Lung (tissue), 11 donors: ENCODE measurements at regions not wholly inside any gene's neighbourhood (a gene's known extent, or its start where the extent isn't known, plus 50 kb on each side); places are given as distances from the start of the nearest gene placed in this dataset.

Experiments
- ATAC-seq: fragments of 200-7000 bp; cut with Tn5 transposase; one replicate; pipeline ENCODE4 v1.9.1; 2020; ENCODE audit warnings: moderate number of reproducible peaks; ENCODE audit not compliant: insufficient read depth, low FRiP score
- DNase-seq, 3 donors: peaks; one replicate each; pipeline ENCODE4 v3.0.0-alpha.2; 2013 to 2017
- H3K27ac ChIP-seq, 2 donors: one replicate each; pipeline ENCODE4 v1.5.1; 2013; ENCODE audit warnings: mild to moderate bottlenecking in 2 of 2, moderate library complexity in 2 of 2, control low read depth in 1 of 2, inconsistent platforms in 1 of 2, low read depth in 1 of 2, low read length in 1 of 2
- H3K27me3 ChIP-seq, 3 donors: one replicate each; pipeline ENCODE4 v1.5.1; 2013; ENCODE audit warnings: low read length in 2 of 3; ENCODE audit not compliant: control insufficient read depth in 3 of 3, insufficient read depth in 3 of 3
- H3K36me3 ChIP-seq, 4 donors: one replicate each; pipeline ENCODE4 v1.5.1; 2013; ENCODE audit warnings: low read length in 4 of 4, mild to moderate bottlenecking in 1 of 4, moderate library complexity in 1 of 4; ENCODE audit not compliant: control insufficient read depth in 4 of 4, insufficient read depth in 4 of 4
- H3K4me1 ChIP-seq, 5 donors: one replicate each; pipeline ENCODE4 v1.5.1; 2013; ENCODE audit warnings: low read length in 5 of 5, mild to moderate bottlenecking in 2 of 5, moderate library complexity in 1 of 5; ENCODE audit not compliant: control insufficient read depth in 5 of 5, insufficient read depth in 5 of 5
- H3K4me3 ChIP-seq: one replicate; pipeline ENCODE4 v1.5.1; 2013; ENCODE audit warnings: mild to moderate bottlenecking, control low read depth, moderate library complexity
- H3K9ac ChIP-seq, 2 donors: one replicate each; pipeline ENCODE4 v1.5.1; 2013; ENCODE audit warnings: low read length in 2 of 2, control low read depth in 1 of 2; ENCODE audit not compliant: insufficient read depth in 1 of 2
- H3K9me3 ChIP-seq, 4 donors: one replicate each; pipeline ENCODE4 v1.5.1; 2013; ENCODE audit warnings: low read length in 3 of 4, mild to moderate bottlenecking in 1 of 4, moderate library complexity in 1 of 4; ENCODE audit not compliant: control insufficient read depth in 4 of 4, insufficient read depth in 3 of 4
- WGBS, 2 donors: extraction: QIAGEN DNeasy Blood & Tissue Kit; methylation state at CpG; one replicate each; pipeline ENCODE4 v1.1.7; 2013; 5-methylcytosine and 5-hydroxymethylcytosine counted together
- TF ChIP-seq, protein P1 (sequence below): IDR thresholded peaks from 2 replicates; pipeline ENCODE4 v1.5.1; 2012; ENCODE audit warnings: mild to moderate bottlenecking; ENCODE audit errors: control extremely low read depth, extremely low read depth
- donor health status: control.
- donor health status: control.
- donor health status: Bipolar disorder and iron deficiency.
- donor health status: healthy.
- donor health status: DM: yes; HTN: yes; CAD: no.

DNA sequence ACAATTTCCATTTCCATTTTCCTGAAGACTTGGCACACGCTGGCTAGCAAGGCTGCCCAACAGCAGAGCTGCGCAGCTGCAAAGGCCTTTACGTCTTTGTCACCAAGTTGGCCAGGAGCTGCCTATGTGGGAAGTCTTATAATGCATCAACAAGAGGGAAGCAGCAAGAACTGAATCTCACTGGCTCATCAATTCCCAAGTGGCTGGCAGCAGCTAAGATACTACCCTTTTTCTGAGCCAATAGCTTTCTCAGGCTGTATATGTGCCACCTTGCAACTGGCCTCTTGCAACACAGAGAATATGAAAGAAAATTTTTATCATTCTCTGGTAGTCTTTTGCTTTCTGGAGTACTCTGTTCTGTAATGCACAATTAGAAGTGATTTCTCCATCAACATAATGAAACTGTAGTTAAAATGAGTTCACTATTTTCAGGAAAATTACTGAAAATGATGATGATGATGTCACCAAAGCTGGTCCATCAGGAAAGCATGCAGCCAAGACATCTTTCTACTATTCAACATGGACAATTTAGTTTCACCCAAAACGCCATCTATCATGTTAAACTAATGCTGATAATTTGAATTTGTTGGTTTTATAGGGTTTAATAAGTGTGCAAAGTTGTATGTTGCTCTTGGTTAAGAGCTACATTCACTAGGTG, 97.3 kb upstream of the FOXA2 start:
- TF ChIP-seq, protein P1, sequence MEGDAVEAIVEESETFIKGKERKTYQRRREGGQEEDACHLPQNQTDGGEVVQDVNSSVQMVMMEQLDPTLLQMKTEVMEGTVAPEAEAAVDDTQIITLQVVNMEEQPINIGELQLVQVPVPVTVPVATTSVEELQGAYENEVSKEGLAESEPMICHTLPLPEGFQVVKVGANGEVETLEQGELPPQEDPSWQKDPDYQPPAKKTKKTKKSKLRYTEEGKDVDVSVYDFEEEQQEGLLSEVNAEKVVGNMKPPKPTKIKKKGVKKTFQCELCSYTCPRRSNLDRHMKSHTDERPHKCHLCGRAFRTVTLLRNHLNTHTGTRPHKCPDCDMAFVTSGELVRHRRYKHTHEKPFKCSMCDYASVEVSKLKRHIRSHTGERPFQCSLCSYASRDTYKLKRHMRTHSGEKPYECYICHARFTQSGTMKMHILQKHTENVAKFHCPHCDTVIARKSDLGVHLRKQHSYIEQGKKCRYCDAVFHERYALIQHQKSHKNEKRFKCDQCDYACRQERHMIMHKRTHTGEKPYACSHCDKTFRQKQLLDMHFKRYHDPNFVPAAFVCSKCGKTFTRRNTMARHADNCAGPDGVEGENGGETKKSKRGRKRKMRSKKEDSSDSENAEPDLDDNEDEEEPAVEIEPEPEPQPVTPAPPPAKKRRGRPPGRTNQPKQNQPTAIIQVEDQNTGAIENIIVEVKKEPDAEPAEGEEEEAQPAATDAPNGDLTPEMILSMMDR, result no peak
- 91 to 95% methylated on average over 4 of the region's 4 CpGs for WGBS, 2 donors
- ATAC-seq, result no peak
- peaks cover 0 to 6% (median 1%) of the 10 kb centered on the region in 4 donors for H3K9me3 ChIP-seq
- no peaks in the 10 kb centered on the region for H3K36me3 ChIP-seq
- DNase-seq, result no peak
- H3K4me3 ChIP-seq, result no peak overlapping the region
- no peak overlapping the region for H3K9ac ChIP-seq
- no peaks in the 10 kb centered on the region for H3K27me3 ChIP-seq
- no peak overlapping the region for H3K27ac ChIP-seq
- peaks cover 0 to 13% (median 0%) of the 10 kb centered on the region in 5 donors for H3K4me1 ChIP-seq

DNA sequence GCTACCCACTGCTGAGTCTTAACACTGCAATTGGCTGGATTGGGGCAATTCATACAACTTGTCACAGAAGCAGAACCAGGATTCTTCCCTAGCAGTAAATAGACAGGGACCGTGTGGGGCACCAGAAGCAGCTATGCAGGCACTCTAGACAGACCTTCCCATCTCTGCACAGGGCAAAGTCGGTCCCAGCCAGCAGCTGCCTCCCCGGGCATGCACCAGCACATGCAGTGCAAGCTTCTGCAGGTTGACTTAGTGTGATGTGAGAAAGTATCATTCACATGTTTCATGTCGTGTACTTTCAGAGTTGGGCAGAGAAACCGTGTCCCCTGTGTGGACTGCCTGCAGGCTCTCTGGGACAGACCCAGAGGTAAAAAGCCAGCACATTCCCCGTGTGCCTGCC, 98.0 kb upstream of the FOXA2 start:
- no peak overlapping the region for H3K9ac ChIP-seq
- H3K27ac ChIP-seq, result no peak overlapping the region
- peaks cover 0 to 6% (median 1%) of the 10 kb centered on the region in 4 donors for H3K9me3 ChIP-seq
- ATAC-seq (no peak), DNase-seq (no peak)
- H3K4me1 ChIP-seq, result peaks cover 0 to 13% (median 0%) of the 10 kb centered on the region in 5 donors
- no peaks in the 10 kb centered on the region for H3K27me3 ChIP-seq
- H3K36me3 ChIP-seq, result no peaks in the 10 kb centered on the region
- WGBS, 2 donors, result 83 to 90% methylated on average over 6 of the region's 6 CpGs
- TF ChIP-seq, protein P1, result no peak
- no peak overlapping the region for H3K4me3 ChIP-seq

DNA sequence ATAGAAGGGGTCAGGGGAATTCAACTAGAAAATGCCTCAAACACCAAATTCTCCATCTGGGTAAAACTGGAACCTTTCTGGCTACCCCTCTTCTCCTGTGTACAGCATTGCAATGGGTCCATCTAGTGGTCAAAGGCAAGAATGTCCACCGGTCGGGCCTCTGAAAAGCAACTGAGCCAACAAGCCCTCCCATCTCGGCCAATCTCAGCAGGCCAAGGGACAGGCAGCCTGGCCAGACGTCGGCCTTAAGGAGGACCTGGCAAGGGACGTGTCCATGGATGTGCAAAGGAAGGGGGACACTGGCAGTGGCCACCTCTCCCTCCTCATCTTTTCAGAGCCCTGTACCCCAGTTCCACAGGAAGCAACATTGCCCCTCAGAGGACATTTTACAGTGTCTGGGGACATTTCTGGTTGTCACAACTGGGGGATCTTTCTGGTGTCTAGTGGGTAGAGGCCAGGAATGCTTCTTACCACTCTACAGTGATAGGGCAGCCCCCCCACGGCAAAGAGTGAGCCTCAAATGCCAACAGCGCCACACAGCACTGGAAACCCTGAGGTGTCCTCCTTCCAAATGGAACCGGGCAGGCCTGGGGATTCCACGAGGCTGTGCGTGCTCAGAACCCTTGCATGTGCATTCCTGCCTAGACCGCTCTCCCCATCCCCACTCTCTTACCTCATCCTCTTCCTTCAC, 99.8 kb upstream of the FOXA2 start:
- Histone ChIP-seq H3K9me3 (no peaks in the 10 kb centered on the region), H3K36me3 (no peaks in the 10 kb centered on the region), H3K27me3 (no peaks in the 10 kb centered on the region), H3K4me3 (no peak overlapping the region), H3K27ac (peak overlapping the region in 1 of 2 donors; percentile 5), H3K9ac (no peak overlapping the region), H3K4me1 (peaks cover 0 to 13% (median 0%) of the 10 kb centered on the region in 5 donors)
- DNase-seq (peak; percentile 79 to 89 (median 88)), ATAC-seq (peak; percentile 78)
- 29 to 40% methylated on average over 12 of the region's 12 CpGs for WGBS, 2 donors
- TF ChIP-seq, protein P1, result peak; percentile 76
